ENCODE measurements at regions not wholly inside any gene's neighbourhood (a gene's known extent, or its start where the extent isn't known, plus 50 kb on each side); places are given as distances from the start of the nearest gene placed in this dataset.

DNA sequence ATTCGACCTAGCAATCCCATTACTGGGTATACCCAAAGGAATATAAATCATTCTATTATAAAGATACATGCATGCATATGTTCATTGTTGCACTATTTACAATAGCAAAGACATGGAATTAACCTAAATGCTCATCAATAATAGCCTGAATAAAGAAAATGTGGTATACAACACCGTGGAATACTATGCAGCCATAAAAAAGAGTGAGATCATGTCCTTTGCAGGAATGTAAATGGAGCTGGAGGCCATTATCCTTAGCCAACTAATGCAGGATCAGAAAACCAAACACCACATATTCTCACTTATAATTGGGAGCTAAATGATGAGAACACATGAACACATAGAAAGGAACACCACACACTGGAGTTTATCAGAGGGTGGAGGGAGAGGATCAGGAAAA lies 69.5 kb upstream of the TNR start:
- no peaks in the 10 kb centered on the region for H3K4me1 ChIP-seq (ENCODE audit: control insufficient read depth, insufficient read depth, low read length)
- no peaks in the 10 kb centered on the region for H3K27me3 ChIP-seq (ENCODE audit: control insufficient read depth, insufficient read depth, low read length)
- H3K36me3 ChIP-seq (ENCODE audit: control insufficient read depth, insufficient read depth, low read length): no peaks in the 10 kb centered on the region
- H3K4me3 ChIP-seq (ENCODE audit: low read length): no peak overlapping the region
- WGBS (ENCODE audit: insufficient coverage, low lambda C conversion rate): no CpG with 5 or more reads among the region's 2 CpGs
- no peak overlapping the region for H3K27ac ChIP-seq (ENCODE audit: low read length)
- no peaks in the 10 kb centered on the region for H3K9me3 ChIP-seq (ENCODE audit: control insufficient read depth, low read depth, low read length)
- DNase-seq: no peak

DNA sequence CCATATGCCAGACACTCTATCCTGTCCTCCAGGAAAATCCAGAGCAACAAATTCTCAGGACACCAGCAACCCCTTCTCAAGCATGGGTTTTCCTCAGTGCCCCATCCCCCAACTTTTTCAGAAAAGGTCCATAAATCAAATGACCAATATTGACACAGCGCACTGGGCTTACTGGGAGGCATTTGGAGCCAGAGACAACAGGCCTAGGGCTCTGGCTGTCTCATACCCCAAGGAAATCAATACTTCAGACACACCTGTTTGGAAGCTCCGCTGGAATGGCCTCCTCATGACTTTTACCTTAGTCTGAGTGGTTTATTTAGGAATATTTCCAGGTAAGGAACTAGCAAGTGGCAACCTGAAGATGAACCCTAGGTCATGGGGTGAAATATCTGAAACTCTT lies 66.9 kb upstream of the TNR start:
- no peak for DNase-seq
- H3K36me3 ChIP-seq (ENCODE audit: control insufficient read depth, insufficient read depth, low read length): no peaks in the 10 kb centered on the region
- H3K4me3 ChIP-seq (ENCODE audit: low read length): no peak overlapping the region
- H3K4me1 ChIP-seq (ENCODE audit: control insufficient read depth, insufficient read depth, low read length): no peaks in the 10 kb centered on the region
- no peaks in the 10 kb centered on the region for H3K9me3 ChIP-seq (ENCODE audit: control insufficient read depth, low read depth, low read length)
- no CpG with 5 or more reads among the region's 2 CpGs for WGBS (ENCODE audit: insufficient coverage, low lambda C conversion rate)
- no peaks in the 10 kb centered on the region for H3K27me3 ChIP-seq (ENCODE audit: control insufficient read depth, insufficient read depth, low read length)
- no peak overlapping the region for H3K27ac ChIP-seq (ENCODE audit: low read length)

DNA sequence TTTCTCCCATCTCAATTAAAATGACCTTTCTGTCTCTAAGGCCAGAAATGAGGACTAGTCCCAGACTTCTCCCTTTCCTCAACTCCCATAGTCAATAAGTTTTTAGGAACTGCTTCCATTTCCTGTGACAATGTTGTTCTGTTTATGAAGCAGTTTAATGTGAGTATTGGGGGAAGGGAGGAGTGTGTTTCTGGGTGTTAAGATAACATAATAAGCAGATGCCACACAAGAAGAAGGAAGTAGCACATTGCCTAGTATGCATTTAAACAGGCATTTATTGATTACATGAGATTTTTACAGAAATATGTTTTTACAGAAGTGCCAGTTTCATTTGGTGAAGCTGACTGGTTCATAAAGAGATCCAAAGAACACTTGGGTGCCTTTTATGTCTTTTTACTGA lies 65.6 kb upstream of the TNR start:
- H3K36me3 ChIP-seq (ENCODE audit: control insufficient read depth, insufficient read depth, low read length): no peaks in the 10 kb centered on the region
- H3K9me3 ChIP-seq (ENCODE audit: control insufficient read depth, low read depth, low read length): no peaks in the 10 kb centered on the region
- no peaks in the 10 kb centered on the region for H3K4me1 ChIP-seq (ENCODE audit: control insufficient read depth, insufficient read depth, low read length)
- no peak overlapping the region for H3K4me3 ChIP-seq (ENCODE audit: low read length)
- H3K27ac ChIP-seq (ENCODE audit: low read length): no peak overlapping the region
- H3K27me3 ChIP-seq (ENCODE audit: control insufficient read depth, insufficient read depth, low read length): no peaks in the 10 kb centered on the region
- DNase-seq: no peak

DNA sequence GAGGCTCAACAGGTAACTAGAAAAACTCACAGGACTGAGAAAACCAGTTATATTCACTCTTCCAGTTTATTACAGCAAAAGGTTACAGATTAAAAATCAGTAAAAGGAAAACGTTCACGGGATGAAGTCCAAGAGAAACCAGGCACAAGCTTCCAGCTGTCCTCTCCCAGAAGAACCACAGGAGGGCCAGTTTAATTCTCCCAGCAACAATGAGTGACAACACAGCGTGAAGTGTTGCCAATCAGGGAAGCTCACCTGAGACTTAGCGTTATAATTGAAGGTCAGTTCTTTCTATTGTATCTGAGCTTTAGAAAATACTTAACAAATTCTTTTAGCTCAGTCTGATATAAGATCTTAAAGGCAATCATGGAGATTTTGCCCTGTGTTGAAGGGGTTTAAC lies 65.2 kb upstream of the TNR start:
- H3K36me3 ChIP-seq (ENCODE audit: control insufficient read depth, insufficient read depth, low read length): no peaks in the 10 kb centered on the region
- no CpG with 5 or more reads among the region's 4 CpGs for WGBS (ENCODE audit: insufficient coverage, low lambda C conversion rate)
- no peak overlapping the region for H3K4me3 ChIP-seq (ENCODE audit: low read length)
- H3K27me3 ChIP-seq (ENCODE audit: control insufficient read depth, insufficient read depth, low read length): no peaks in the 10 kb centered on the region
- DNase-seq: peak in 1 of 2 donors; percentile 46
- H3K9me3 ChIP-seq (ENCODE audit: control insufficient read depth, low read depth, low read length): no peaks in the 10 kb centered on the region
- no peak overlapping the region for H3K27ac ChIP-seq (ENCODE audit: low read length)
- no peaks in the 10 kb centered on the region for H3K4me1 ChIP-seq (ENCODE audit: control insufficient read depth, insufficient read depth, low read length)

DNA sequence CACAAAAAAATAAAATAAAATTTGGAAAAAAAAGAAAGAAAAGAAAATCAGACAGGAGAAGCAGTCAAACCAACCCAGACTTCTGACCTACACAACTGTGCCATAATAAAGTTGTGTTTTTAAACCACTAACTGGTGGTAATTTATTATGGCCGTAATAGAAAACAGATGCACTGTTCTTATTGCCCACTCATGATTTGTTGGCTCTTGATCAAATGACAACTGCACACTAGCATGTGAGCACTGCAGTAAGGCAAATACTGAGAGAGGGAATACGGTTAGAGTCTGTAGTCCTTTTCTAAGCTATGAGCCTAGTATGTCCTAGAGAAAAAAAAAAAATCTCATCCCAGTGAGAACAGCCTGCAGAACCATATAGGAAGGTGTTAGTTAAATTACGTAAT lies 61.2 kb upstream of the TNR start:
- no peaks in the 10 kb centered on the region for H3K9me3 ChIP-seq (ENCODE audit: control insufficient read depth, low read depth, low read length)
- no peaks in the 10 kb centered on the region for H3K27me3 ChIP-seq (ENCODE audit: control insufficient read depth, insufficient read depth, low read length)
- H3K4me1 ChIP-seq (ENCODE audit: control insufficient read depth, insufficient read depth, low read length): no peaks in the 10 kb centered on the region
- H3K36me3 ChIP-seq (ENCODE audit: control insufficient read depth, insufficient read depth, low read length): no peaks in the 10 kb centered on the region
- H3K4me3 ChIP-seq (ENCODE audit: low read length): no peak overlapping the region
- no peak overlapping the region for H3K27ac ChIP-seq (ENCODE audit: low read length)
- DNase-seq: no peak
- WGBS (ENCODE audit: insufficient coverage, low lambda C conversion rate): no CpG with 5 or more reads among the region's 3 CpGs

- no peaks in the 10 kb centered on the region for H3K9me3 ChIP-seq (ENCODE audit: control insufficient read depth, low read depth, low read length)
- H3K27me3 ChIP-seq (ENCODE audit: control insufficient read depth, insufficient read depth, low read length): no peaks in the 10 kb centered on the region
- no CpG with 5 or more reads among the region's 1 CpG for WGBS (ENCODE audit: insufficient coverage, low lambda C conversion rate)
- H3K4me3 ChIP-seq (ENCODE audit: low read length): no peak overlapping the region
- H3K27ac ChIP-seq (ENCODE audit: low read length): no peak overlapping the region
- DNase-seq: no peak
- no peaks in the 10 kb centered on the region for H3K4me1 ChIP-seq (ENCODE audit: control insufficient read depth, insufficient read depth, low read length)
- no peaks in the 10 kb centered on the region for H3K36me3 ChIP-seq (ENCODE audit: control insufficient read depth, insufficient read depth, low read length)
These were observed 60.0 kb upstream of the TNR start for GRCh38 chr1:175803413-175803812.

- Histone ChIP-seq H3K4me1 (ENCODE audit: control insufficient read depth, insufficient read depth, low read length) (no peaks in the 10 kb centered on the region), H3K4me3 (ENCODE audit: low read length) (no peak overlapping the region), H3K36me3 (ENCODE audit: control insufficient read depth, insufficient read depth, low read length) (no peaks in the 10 kb centered on the region), H3K27me3 (ENCODE audit: control insufficient read depth, insufficient read depth, low read length) (no peaks in the 10 kb centered on the region), H3K9me3 (ENCODE audit: control insufficient read depth, low read depth, low read length) (no peaks in the 10 kb centered on the region), H3K27ac (ENCODE audit: low read length) (no peak overlapping the region)
- no peak for DNase-seq
- 80% methylated on average over 3 of the region's 10 CpGs for WGBS (ENCODE audit: insufficient coverage, low lambda C conversion rate)
These were observed 59.2 kb upstream of the TNR start for GRCh38 chr1:175802407-175803123.

- Histone ChIP-seq H3K27me3 (ENCODE audit: control insufficient read depth, insufficient read depth, low read length) (no peaks in the 10 kb centered on the region), H3K4me3 (ENCODE audit: low read length) (no peak overlapping the region), H3K27ac (ENCODE audit: low read length) (no peak overlapping the region), H3K4me1 (ENCODE audit: control insufficient read depth, insufficient read depth, low read length) (no peaks in the 10 kb centered on the region), H3K9me3 (ENCODE audit: control insufficient read depth, low read depth, low read length) (no peaks in the 10 kb centered on the region), H3K36me3 (ENCODE audit: control insufficient read depth, insufficient read depth, low read length) (no peaks in the 10 kb centered on the region)
- DNase-seq: no peak
- no CpG with 5 or more reads among the region's 5 CpGs for WGBS (ENCODE audit: insufficient coverage, low lambda C conversion rate)
These were observed 58.6 kb upstream of the TNR start for GRCh38 chr1:175801979-175802378.

DNA sequence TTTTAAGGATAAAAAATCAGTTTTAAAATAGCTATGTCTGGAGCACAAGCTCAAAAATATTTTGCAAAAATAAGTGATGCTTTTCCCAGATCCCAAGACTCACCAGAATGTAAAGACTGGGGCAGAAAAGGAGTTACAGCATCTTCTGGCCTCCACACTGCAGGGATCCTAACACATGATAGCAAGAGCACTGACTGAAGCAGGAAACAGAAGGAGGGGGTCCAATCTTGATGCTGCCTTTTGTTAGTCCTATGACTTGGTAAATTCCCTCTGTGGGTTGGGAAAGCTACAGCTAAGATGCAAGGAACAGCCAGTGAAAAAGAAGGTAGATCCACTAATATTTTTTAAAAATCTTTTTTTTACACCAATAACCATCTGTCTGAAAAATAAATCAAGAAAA lies 54.2 kb upstream of the TNR start:
- DNase-seq: no peak
- Histone ChIP-seq H3K4me1 (ENCODE audit: control insufficient read depth, insufficient read depth, low read length) (no peaks in the 10 kb centered on the region), H3K27ac (ENCODE audit: low read length) (no peak overlapping the region)

GRCh38 chr1:175794586-175794985 lies 51.2 kb upstream of the TNR start:
- no peaks in the 10 kb centered on the region for H3K27me3 ChIP-seq (ENCODE audit: control insufficient read depth, insufficient read depth, low read length)
- DNase-seq: no peak
- no peaks in the 10 kb centered on the region for H3K9me3 ChIP-seq (ENCODE audit: control insufficient read depth, low read depth, low read length)
- H3K27ac ChIP-seq (ENCODE audit: low read length): no peak overlapping the region
- no peaks in the 10 kb centered on the region for H3K36me3 ChIP-seq (ENCODE audit: control insufficient read depth, insufficient read depth, low read length)
- no peak overlapping the region for H3K4me3 ChIP-seq (ENCODE audit: low read length)
- no peaks in the 10 kb centered on the region for H3K4me1 ChIP-seq (ENCODE audit: control insufficient read depth, insufficient read depth, low read length)

More for the DNA sequence above, 54.2 kb upstream of the TNR start:
- Histone ChIP-seq H3K36me3 (ENCODE audit: control insufficient read depth, insufficient read depth, low read length) (no peaks in the 10 kb centered on the region), H3K9me3 (ENCODE audit: control insufficient read depth, low read depth, low read length) (no peaks in the 10 kb centered on the region), H3K4me3 (ENCODE audit: low read length) (no peak overlapping the region), H3K27me3 (ENCODE audit: control insufficient read depth, insufficient read depth, low read length) (no peaks in the 10 kb centered on the region)

- Histone ChIP-seq H3K9me3 (ENCODE audit: control insufficient read depth, low read depth, low read length) (no peaks in the 10 kb centered on the region), H3K4me1 (ENCODE audit: control insufficient read depth, insufficient read depth, low read length) (peaks cover 7% of the 10 kb centered on the region), H3K36me3 (ENCODE audit: control insufficient read depth, insufficient read depth, low read length) (no peaks in the 10 kb centered on the region), H3K4me3 (ENCODE audit: low read length) (no peak overlapping the region), H3K27ac (ENCODE audit: low read length) (no peak overlapping the region), H3K27me3 (ENCODE audit: control insufficient read depth, insufficient read depth, low read length) (no peaks in the 10 kb centered on the region)
- DNase-seq: no peak
These were observed 50.2 kb upstream of the TNR start for GRCh38 chr1:175793617-175794016.
